ENCODE measurements at regions not wholly inside any gene's neighbourhood (a gene's known extent, or its start where the extent isn't known, plus 50 kb on each side); places are given as distances from the start of the nearest gene placed in this dataset.
"Not testable (repeated sequence)": the region's sequence is repeated elsewhere in the genome, so short reads cannot be mapped to it uniquely, and the experiment has no call there.

DNA sequence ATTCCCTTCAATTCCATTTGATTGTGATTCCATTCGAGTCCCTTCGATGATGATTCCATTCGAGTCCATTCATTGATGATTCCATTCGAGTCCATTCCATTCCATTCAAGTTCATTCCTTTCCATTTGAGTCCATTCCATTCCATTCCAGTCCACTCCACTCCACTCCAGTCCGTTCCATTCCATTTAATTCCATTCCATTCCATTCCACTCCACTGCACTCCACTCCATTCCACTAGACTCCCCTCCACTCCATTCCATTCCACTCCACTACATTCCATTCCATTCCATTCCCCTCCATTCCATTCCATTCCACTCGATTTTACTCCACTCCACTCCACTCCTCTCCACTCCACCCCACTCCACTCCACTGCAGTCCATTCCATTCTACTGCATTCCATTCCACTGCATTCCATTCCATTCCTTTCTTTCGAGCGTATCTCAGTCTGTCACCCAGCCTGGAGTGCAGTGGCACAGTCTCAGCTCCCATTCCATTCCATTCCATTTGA is 115.7 kb downstream of the ZNF92 start:
- H3K27ac ChIP-seq (ENCODE audit: low read length), result no peak overlapping the region
- in situ Hi-C loops (cut with HindIII; ENCODE audit: low pct_unique_long_range_greater_than_20kb, low sequenced_read_pairs), result no loop called here
- no TSS peak for BruUV-seq (replicated peaks)
- no peak overlapping the region for H3K4me3 ChIP-seq (ENCODE audit: low read depth in 2 of 2, low read length in 2 of 2)
- H3K4me1 ChIP-seq (ENCODE audit: control insufficient read depth, insufficient read depth, low read length), result no peaks in the 10 kb centered on the region
- intact Hi-C loops (cut with micrococcal nuclease; ENCODE audit: unreplicated experiment), result no loop called here
- DNase-seq (ENCODE audit: low read depth, low spot score), result no peak
- ChIA-PET POLR2A (no interaction called here), CTCF (no interaction called here)
- ATAC-seq, result no peak
- H3K27me3 ChIP-seq (ENCODE audit: control insufficient read depth, insufficient read depth, low read length), result no peaks in the 10 kb centered on the region
- H3K9me3 ChIP-seq (ENCODE audit: control insufficient read depth, insufficient read depth, low read depth, low read length), result no peaks in the 10 kb centered on the region
- TF ChIP-seq, protein P1, sequence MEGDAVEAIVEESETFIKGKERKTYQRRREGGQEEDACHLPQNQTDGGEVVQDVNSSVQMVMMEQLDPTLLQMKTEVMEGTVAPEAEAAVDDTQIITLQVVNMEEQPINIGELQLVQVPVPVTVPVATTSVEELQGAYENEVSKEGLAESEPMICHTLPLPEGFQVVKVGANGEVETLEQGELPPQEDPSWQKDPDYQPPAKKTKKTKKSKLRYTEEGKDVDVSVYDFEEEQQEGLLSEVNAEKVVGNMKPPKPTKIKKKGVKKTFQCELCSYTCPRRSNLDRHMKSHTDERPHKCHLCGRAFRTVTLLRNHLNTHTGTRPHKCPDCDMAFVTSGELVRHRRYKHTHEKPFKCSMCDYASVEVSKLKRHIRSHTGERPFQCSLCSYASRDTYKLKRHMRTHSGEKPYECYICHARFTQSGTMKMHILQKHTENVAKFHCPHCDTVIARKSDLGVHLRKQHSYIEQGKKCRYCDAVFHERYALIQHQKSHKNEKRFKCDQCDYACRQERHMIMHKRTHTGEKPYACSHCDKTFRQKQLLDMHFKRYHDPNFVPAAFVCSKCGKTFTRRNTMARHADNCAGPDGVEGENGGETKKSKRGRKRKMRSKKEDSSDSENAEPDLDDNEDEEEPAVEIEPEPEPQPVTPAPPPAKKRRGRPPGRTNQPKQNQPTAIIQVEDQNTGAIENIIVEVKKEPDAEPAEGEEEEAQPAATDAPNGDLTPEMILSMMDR (IDR thresholded peaks at IDR 0.05), result no peak
- TF ChIP-seq SIN3A (IDR thresholded peaks at IDR 0.05; ENCODE audit: borderline replicate concordance, insufficient read depth, low read depth, low read length) (no peak), REST (IDR thresholded peaks at IDR 0.05; ENCODE audit: insufficient read depth in 1 of 2, low read depth in 2 of 2, low read length in 1 of 2) (no peak), TCF7L2 (IDR thresholded peaks at IDR 0.05; ENCODE audit: low read depth, low read length) (no peak), POLR2AphosphoS5 (IDR thresholded peaks at IDR 0.05; ENCODE audit: low read depth, low read length) (no peak)
- no peaks in the 10 kb centered on the region for H3K36me3 ChIP-seq (ENCODE audit: control insufficient read depth, insufficient read depth, low read length)

DNA sequence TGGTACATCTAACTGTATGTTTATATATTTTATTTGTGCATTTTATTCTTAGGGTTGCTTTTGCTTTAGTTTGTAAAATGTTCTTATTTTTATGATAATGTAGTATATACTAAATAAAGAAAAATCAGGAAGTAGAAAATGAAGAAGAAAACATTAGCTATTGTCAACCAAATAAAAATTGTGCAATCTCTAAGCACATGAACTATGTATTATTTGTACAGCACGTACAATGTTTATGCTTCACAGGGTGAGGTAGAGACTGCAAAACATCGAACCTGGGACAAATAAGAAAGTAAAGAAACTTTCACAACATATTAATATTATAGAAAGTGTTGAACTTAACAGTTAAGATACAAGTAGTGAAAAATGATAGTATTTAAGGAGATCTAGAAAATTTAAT is 123.0 kb downstream of the ZNF92 start:
- H3K4me1 ChIP-seq (ENCODE audit: control insufficient read depth, insufficient read depth, low read length); H3K4me3 ChIP-seq (ENCODE audit: low read depth in 2 of 2, low read length in 2 of 2); DNase-seq (ENCODE audit: low read depth, low spot score); POLR2A ChIA-PET; H3K27me3 ChIP-seq (ENCODE audit: control insufficient read depth, insufficient read depth, low read length); intact Hi-C loops (cut with micrococcal nuclease; ENCODE audit: unreplicated experiment); in situ Hi-C loops (cut with HindIII; ENCODE audit: low pct_unique_long_range_greater_than_20kb, low sequenced_read_pairs); H3K27ac ChIP-seq (ENCODE audit: low read length); H3K9me3 ChIP-seq (ENCODE audit: control insufficient read depth, insufficient read depth, low read depth, low read length); H3K36me3 ChIP-seq (ENCODE audit: control insufficient read depth, insufficient read depth, low read length); BruUV-seq (replicated peaks); CTCF ChIA-PET; ATAC-seq: not testable (repeated sequence)

- no peaks in the 10 kb centered on the region for H3K4me1 ChIP-seq (ENCODE audit: control insufficient read depth, insufficient read depth, low read length)
- CTCF ChIA-PET, result no interaction called here
- TF ChIP-seq POLR2AphosphoS5 (IDR thresholded peaks at IDR 0.05; ENCODE audit: low read depth, low read length) (no peak), TCF7L2 (IDR thresholded peaks at IDR 0.05; ENCODE audit: low read depth, low read length) (no peak)
- POLR2A ChIA-PET, result no interaction called here
- no peaks in the 10 kb centered on the region for H3K27me3 ChIP-seq (ENCODE audit: control insufficient read depth, insufficient read depth, low read length)
- in situ Hi-C loops (cut with HindIII; ENCODE audit: low pct_unique_long_range_greater_than_20kb, low sequenced_read_pairs) (no loop called here), intact Hi-C loops (cut with micrococcal nuclease; ENCODE audit: unreplicated experiment) (no loop called here)
- no peak overlapping the region for H3K27ac ChIP-seq (ENCODE audit: low read length)
- no TSS peak for BruUV-seq (replicated peaks)
- no peak overlapping the region for H3K4me3 ChIP-seq (ENCODE audit: low read depth in 2 of 2, low read length in 2 of 2)
- no peaks in the 10 kb centered on the region for H3K9me3 ChIP-seq (ENCODE audit: control insufficient read depth, insufficient read depth, low read depth, low read length)
- H3K36me3 ChIP-seq (ENCODE audit: control insufficient read depth, insufficient read depth, low read length), result no peaks in the 10 kb centered on the region
- ATAC-seq, result no peak
- no peak for DNase-seq (ENCODE audit: low read depth, low spot score)
Measured at GRCh38 chr7:65503434-65504152, 129.9 kb downstream of the ZNF92 start.

DNA sequence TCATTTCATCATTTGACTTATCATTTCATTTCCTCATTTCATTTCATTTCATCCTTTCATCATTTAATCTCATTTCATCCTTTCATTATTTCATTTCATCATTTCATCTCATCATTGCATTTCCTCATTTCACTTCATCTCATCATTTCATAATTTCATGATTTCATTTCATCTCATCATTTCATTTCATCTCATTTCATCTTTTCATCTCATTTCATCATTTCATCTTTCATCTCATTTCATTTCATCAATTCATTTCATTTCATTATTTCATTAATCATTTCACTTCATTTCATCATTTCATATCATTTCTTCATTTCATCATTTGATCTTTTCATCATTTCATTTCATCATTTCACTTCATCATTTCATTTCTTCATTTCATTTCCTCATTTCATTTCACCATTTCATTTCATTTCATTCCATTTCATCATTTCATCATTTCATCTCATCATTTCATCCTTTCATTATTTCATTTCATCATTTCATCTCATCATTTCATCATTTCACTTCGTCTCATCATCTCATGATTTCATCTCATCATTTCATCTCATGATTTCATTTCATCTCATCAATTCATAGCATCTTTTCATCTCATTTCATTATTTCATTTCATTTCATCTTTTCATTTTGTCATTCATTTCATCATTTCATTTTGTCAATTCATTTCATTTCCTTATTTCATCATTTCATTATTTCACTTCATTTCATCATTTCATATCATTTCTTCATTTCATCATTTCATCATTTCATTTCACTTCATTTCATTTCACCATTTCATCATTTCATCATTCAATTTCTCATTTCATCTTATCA is 131.1 kb downstream of the ZNF92 start:
- H3K9me3 ChIP-seq (ENCODE audit: control insufficient read depth, insufficient read depth, low read depth, low read length); DNase-seq (ENCODE audit: low read depth, low spot score); H3K4me3 ChIP-seq (ENCODE audit: low read depth in 2 of 2, low read length in 2 of 2); H3K36me3 ChIP-seq (ENCODE audit: control insufficient read depth, insufficient read depth, low read length); H3K4me1 ChIP-seq (ENCODE audit: control insufficient read depth, insufficient read depth, low read length); BruUV-seq (replicated peaks); H3K27ac ChIP-seq (ENCODE audit: low read length); ATAC-seq; in situ Hi-C loops (cut with HindIII; ENCODE audit: low pct_unique_long_range_greater_than_20kb, low sequenced_read_pairs); intact Hi-C loops (cut with micrococcal nuclease; ENCODE audit: unreplicated experiment); POLR2A ChIA-PET; H3K27me3 ChIP-seq (ENCODE audit: control insufficient read depth, insufficient read depth, low read length); CTCF ChIA-PET: not testable (repeated sequence)

DNA sequence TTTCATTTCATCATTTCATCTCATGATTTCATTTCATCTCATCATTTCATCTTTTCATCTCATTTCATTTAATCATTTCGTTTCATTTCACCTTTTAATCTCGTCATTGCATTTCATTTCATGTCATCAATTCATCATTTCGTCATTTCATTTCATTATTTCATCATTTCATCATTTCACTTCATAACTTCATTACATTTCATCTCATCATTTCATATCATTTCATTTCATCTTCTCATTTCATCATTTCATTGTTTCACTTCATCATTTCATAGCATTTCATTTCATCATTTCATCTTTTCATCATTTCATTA is 131.6 kb downstream of the ZNF92 start:
- H3K36me3 ChIP-seq (ENCODE audit: control insufficient read depth, insufficient read depth, low read length); H3K9me3 ChIP-seq (ENCODE audit: control insufficient read depth, insufficient read depth, low read depth, low read length); in situ Hi-C loops (cut with HindIII; ENCODE audit: low pct_unique_long_range_greater_than_20kb, low sequenced_read_pairs); POLR2A ChIA-PET; CTCF ChIA-PET; intact Hi-C loops (cut with micrococcal nuclease; ENCODE audit: unreplicated experiment); DNase-seq (ENCODE audit: low read depth, low spot score); H3K4me3 ChIP-seq (ENCODE audit: low read depth in 2 of 2, low read length in 2 of 2); H3K4me1 ChIP-seq (ENCODE audit: control insufficient read depth, insufficient read depth, low read length); H3K27me3 ChIP-seq (ENCODE audit: control insufficient read depth, insufficient read depth, low read length); H3K27ac ChIP-seq (ENCODE audit: low read length); BruUV-seq (replicated peaks); ATAC-seq: not testable (repeated sequence)
